Right lobe of liver (tissue), 4 donors: ENCODE measurements at regions not wholly inside any gene's neighbourhood (a gene's known extent, or its start where the extent isn't known, plus 50 kb on each side); places are given as distances from the start of the nearest gene placed in this dataset.

Experiments used
- CTCF ChIP-seq, 4 donors: fragments of 200-600 bp in 3 of 4; fragments of 450-650 bp in 1 of 4; IDR thresholded peaks; one replicate each; pipeline versions ENCODE4 v1.5.1 to v1.8.0; 2016 to 2022; ENCODE audit warnings: antibody characterized with exemption in 4 of 4, mild to moderate bottlenecking in 2 of 4
- POLR2A ChIP-seq: fragments of 450-650 bp; IDR thresholded peaks from one replicate; pipeline ENCODE4 v1.6.1; 2017; ENCODE audit warnings: antibody characterized with exemption, mild to moderate bottlenecking
- donor health status: DM: no; HTN: no; CAD: no.
- donor health status: DM: no; HTN: no; CAD: no.
- donor health status: DM: no; HTN: yes; CAD: no.

- TF ChIP-seq CTCF (IDR thresholded peaks at IDR 0.05) (no peak), POLR2A (no peak)
These were observed 467.0 kb upstream of the CTSO start for GRCh38 chr4:156420623-156421022.
